Peyer's patch (tissue), 4 donors: ENCODE measurements at regions not wholly inside any gene's neighbourhood (a gene's known extent, or its start where the extent isn't known, plus 50 kb on each side); places are given as distances from the start of the nearest gene placed in this dataset.

ENCODE experiments used
- DNase-seq, 3 donors: peaks; one replicate each; pipeline ENCODE4 v3.0.0-alpha.2; 2017 to 2019
- H3K27ac ChIP-seq, 4 donors: fragments of 200-600 bp; sonication (generic); one replicate each; pipeline ENCODE4 v1.5.1; 2016 to 2019
- H3K27me3 ChIP-seq, 2 donors: fragments of 200-600 bp; sonication (generic); one replicate each; pipeline ENCODE4 v1.5.1; 2019
- H3K36me3 ChIP-seq, 3 donors: fragments of 200-600 bp; sonication (generic); one replicate each; pipeline ENCODE4 v1.5.1; 2016 to 2019
- H3K4me1 ChIP-seq, 4 donors: fragments of 200-600 bp; sonication (generic); one replicate each; pipeline ENCODE4 v1.5.1; 2016 to 2019
- H3K4me3 ChIP-seq, 4 donors: fragments of 200-600 bp; sonication (generic); 1 replicate in 3 of 4; 2 replicates in 1 of 4; pipeline ENCODE4 v1.5.1; 2016 to 2019; ENCODE audit warnings: mild to moderate bottlenecking in 1 of 4
- H3K9me3 ChIP-seq, 4 donors: fragments of 200-600 bp; sonication (generic); one replicate each; pipeline ENCODE4 v1.5.1; 2016 to 2019; ENCODE audit warnings: mild to moderate bottlenecking in 1 of 4
- CTCF ChIP-seq, 6 experiments: fragments of 450-650 bp in 4 of 6; fragments of 200-600 bp in 2 of 6; sonication (generic) in 1 of 6; IDR thresholded peaks; one replicate each; pipeline ENCODE4 v1.5.1; 2017 to 2019; ENCODE audit warnings: antibody characterized with exemption in 6 of 6, mild to moderate bottlenecking in 3 of 6, moderate library complexity in 1 of 6
- POLR2A ChIP-seq, 2 donors: fragments of 450-650 bp; IDR thresholded peaks; one replicate each; pipeline ENCODE4 v1.5.1; 2017; ENCODE audit warnings: antibody characterized with exemption in 2 of 2, mild to moderate bottlenecking in 2 of 2, moderate library complexity in 2 of 2

GRCh38 chr2:196534495-196534894 is 105.0 kb upstream of the CCDC150 start:
- Histone ChIP-seq H3K27me3 (no peaks in the 10 kb centered on the region), H3K36me3 (no peaks in the 10 kb centered on the region), H3K9me3 (no peaks in the 10 kb centered on the region), H3K4me1 (no peaks in the 10 kb centered on the region), H3K4me3 (no peak overlapping the region), H3K27ac (no peak overlapping the region)
- DNase-seq = no peak
- TF ChIP-seq CTCF (IDR thresholded peaks at IDR 0.05) (no peak), POLR2A (IDR thresholded peaks at IDR 0.05) (no peak)

DNA sequence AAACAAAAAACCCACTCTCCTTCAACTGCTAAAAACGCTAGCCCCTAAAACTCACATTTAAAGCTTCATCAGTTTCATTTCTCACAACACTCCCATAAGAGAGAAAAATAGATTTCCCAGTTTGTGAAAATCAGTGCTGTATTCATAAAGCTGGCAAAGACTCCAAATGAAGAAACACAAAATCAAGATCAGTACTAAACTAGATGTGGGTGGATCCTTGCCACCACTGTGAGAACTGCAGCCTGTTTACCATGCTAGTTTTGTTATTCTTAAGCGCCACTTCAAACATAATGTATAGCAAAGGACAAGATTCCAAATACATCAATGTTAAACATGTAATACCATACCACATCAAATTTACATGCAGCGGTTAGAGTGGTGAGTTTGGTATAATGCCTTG is 104.5 kb upstream of the CCDC150 start:
- H3K36me3 ChIP-seq = no peaks in the 10 kb centered on the region
- no peak for DNase-seq
- H3K4me1 ChIP-seq = no peaks in the 10 kb centered on the region
- no peak overlapping the region for H3K27ac ChIP-seq
- H3K4me3 ChIP-seq = no peak overlapping the region
- no peaks in the 10 kb centered on the region for H3K9me3 ChIP-seq
- H3K27me3 ChIP-seq = no peaks in the 10 kb centered on the region
- TF ChIP-seq CTCF (IDR thresholded peaks at IDR 0.05) (no peak), POLR2A (IDR thresholded peaks at IDR 0.05) (no peak)

GRCh38 chr2:196535742-196536141 is 103.8 kb upstream of the CCDC150 start:
- Histone ChIP-seq H3K27ac (no peak overlapping the region), H3K9me3 (no peaks in the 10 kb centered on the region), H3K4me1 (no peaks in the 10 kb centered on the region), H3K4me3 (no peak overlapping the region), H3K36me3 (no peaks in the 10 kb centered on the region), H3K27me3 (no peaks in the 10 kb centered on the region)
- no peak for DNase-seq
- TF ChIP-seq CTCF (IDR thresholded peaks at IDR 0.05) (no peak), POLR2A (IDR thresholded peaks at IDR 0.05) (no peak)

DNA sequence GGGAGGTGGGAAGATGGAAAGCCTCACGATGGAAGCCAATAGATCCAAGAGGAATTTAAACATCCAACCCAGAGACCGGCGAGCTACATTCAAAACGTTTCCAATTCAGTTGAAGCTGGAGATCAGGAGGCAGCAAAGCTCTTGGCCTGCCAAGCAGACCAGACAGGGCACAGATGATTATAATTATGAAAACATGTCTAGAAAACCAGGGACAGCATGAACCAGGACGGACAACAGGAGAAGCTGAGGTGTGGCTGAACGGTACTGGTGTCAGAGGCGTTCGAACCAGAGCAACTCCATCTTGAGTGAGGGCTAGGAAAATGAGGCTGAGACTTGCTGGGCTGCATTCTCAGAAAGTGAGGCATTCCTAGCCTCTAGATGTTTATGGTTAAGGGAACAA is 102.2 kb upstream of the CCDC150 start:
- Histone ChIP-seq H3K27ac (no peak overlapping the region), H3K4me3 (no peak overlapping the region), H3K27me3 (no peaks in the 10 kb centered on the region), H3K36me3 (no peaks in the 10 kb centered on the region), H3K9me3 (no peaks in the 10 kb centered on the region), H3K4me1 (no peaks in the 10 kb centered on the region)
- no peak for DNase-seq
- no peak for TF ChIP-seq POLR2A (IDR thresholded peaks at IDR 0.05)
- TF ChIP-seq CTCF (IDR thresholded peaks at IDR 0.05) = no peak

DNA sequence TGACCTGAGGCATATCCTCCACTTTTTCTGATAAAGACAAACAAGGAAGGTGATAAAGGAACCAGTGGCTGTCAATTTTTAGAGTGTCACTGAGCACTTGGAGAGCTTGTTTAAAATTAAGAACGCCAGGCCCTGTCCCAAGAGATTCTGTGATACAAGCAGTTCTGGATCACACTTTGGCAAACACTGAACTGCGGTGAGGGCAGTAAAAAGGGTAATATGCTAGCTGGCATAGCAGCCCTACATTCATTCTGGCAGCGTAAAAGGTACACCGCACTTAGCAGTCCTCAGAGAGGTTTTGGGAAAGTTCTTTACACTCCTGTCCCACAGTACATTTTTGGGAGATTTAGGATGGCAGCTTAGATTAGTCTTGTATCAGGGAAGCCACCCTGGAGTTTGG is 101.3 kb upstream of the CCDC150 start:
- Histone ChIP-seq H3K4me1 (no peaks in the 10 kb centered on the region), H3K36me3 (no peaks in the 10 kb centered on the region), H3K27ac (no peak overlapping the region), H3K9me3 (no peaks in the 10 kb centered on the region), H3K4me3 (no peak overlapping the region), H3K27me3 (no peaks in the 10 kb centered on the region)
- DNase-seq = no peak
- no peak for TF ChIP-seq CTCF (IDR thresholded peaks at IDR 0.05)
- TF ChIP-seq POLR2A (IDR thresholded peaks at IDR 0.05) = no peak

GRCh38 chr2:196538646-196539045 is 100.9 kb upstream of the CCDC150 start:
- H3K9me3 ChIP-seq = no peaks in the 10 kb centered on the region
- no peaks in the 10 kb centered on the region for H3K4me1 ChIP-seq
- H3K36me3 ChIP-seq = no peaks in the 10 kb centered on the region
- no peak overlapping the region for H3K4me3 ChIP-seq
- H3K27me3 ChIP-seq = no peaks in the 10 kb centered on the region
- TF ChIP-seq CTCF (IDR thresholded peaks at IDR 0.05) (no peak), POLR2A (IDR thresholded peaks at IDR 0.05) (no peak)
- no peak for DNase-seq
- no peak overlapping the region for H3K27ac ChIP-seq
